ENCODE measurements at regions not wholly inside any gene's neighbourhood (a gene's known extent, or its start where the extent isn't known, plus 50 kb on each side); places are given as distances from the start of the nearest gene placed in this dataset.

- no peak for TF ChIP-seq SMAD3 (CRISPR knock-in tag; IDR thresholded peaks at IDR 0.05; ENCODE audit: borderline replicate concordance)
- no peak for TF ChIP-seq CTCF (IDR thresholded peaks at IDR 0.05)
- TF ChIP-seq RORB (CRISPR knock-in tag; IDR thresholded peaks at IDR 0.05), result no peak
- TF ChIP-seq, protein P1, sequence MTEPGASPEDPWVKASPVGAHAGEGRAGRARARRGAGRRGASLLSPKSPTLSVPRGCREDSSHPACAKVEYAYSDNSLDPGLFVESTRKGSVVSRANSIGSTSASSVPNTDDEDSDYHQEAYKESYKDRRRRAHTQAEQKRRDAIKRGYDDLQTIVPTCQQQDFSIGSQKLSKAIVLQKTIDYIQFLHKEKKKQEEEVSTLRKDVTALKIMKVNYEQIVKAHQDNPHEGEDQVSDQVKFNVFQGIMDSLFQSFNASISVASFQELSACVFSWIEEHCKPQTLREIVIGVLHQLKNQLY (CRISPR knock-in tag; IDR thresholded peaks at IDR 0.05), result no peak
- TF ChIP-seq NFE2L1 (CRISPR knock-in tag; IDR thresholded peaks at IDR 0.05), result no peak
- TF ChIP-seq, protein P2, sequence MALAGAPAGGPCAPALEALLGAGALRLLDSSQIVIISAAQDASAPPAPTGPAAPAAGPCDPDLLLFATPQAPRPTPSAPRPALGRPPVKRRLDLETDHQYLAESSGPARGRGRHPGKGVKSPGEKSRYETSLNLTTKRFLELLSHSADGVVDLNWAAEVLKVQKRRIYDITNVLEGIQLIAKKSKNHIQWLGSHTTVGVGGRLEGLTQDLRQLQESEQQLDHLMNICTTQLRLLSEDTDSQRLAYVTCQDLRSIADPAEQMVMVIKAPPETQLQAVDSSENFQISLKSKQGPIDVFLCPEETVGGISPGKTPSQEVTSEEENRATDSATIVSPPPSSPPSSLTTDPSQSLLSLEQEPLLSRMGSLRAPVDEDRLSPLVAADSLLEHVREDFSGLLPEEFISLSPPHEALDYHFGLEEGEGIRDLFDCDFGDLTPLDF (CRISPR knock-in tag; IDR thresholded peaks at IDR 0.05), result no peak
- TF ChIP-seq ZNF121 (CRISPR knock-in tag; IDR thresholded peaks at IDR 0.05), result no peak
- no peak for TF ChIP-seq ZNF219 (CRISPR knock-in tag; IDR thresholded peaks at IDR 0.05; ENCODE audit: borderline replicate concordance)
- no peak for TF ChIP-seq ATF2 (CRISPR knock-in tag; IDR thresholded peaks at IDR 0.05; ENCODE audit: borderline replicate concordance, low read depth)
- TF ChIP-seq NR2C2 (CRISPR knock-in tag; IDR thresholded peaks at IDR 0.05), result no peak
Measured at GRCh38 chr17:72467841-72468653, 347.2 kb downstream of the SOX9 start.

Measured in WTC11 (cell line).